ENCODE measurements at regions not wholly inside any gene's neighbourhood (a gene's known extent, or its start where the extent isn't known, plus 50 kb on each side); places are given as distances from the start of the nearest gene placed in this dataset.

GRCh38 chr1:212495766-212496494, 63.2 kb downstream of the NENF start:
- no peak overlapping the region for H3K4me3 ChIP-seq (ENCODE audit: low read depth, low read length)
- H3K27ac ChIP-seq = no peak overlapping the region
- H3K36me3 ChIP-seq (ENCODE audit: control insufficient read depth, insufficient read depth, low read length) = no peaks in the 10 kb centered on the region
- no peak overlapping the region for H3K4me2 ChIP-seq (ENCODE audit: low read length)
- no peak for TF ChIP-seq CTCF (IDR thresholded peaks at IDR 0.05)
- H3K79me2 ChIP-seq = no peaks in the 10 kb centered on the region
- H2AFZ ChIP-seq = no peak overlapping the region
- H3K9ac ChIP-seq = no peak overlapping the region
- H3K27me3 ChIP-seq (ENCODE audit: control insufficient read depth, insufficient read depth, low read length) = no peaks in the 10 kb centered on the region
- H3K9me3 ChIP-seq (ENCODE audit: control insufficient read depth, low read length) = no peaks in the 10 kb centered on the region
- no peaks in the 10 kb centered on the region for H3K4me1 ChIP-seq

- Histone ChIP-seq H3K27ac (no peak overlapping the region), H3K4me1 (no peaks in the 10 kb centered on the region), H3K27me3 (ENCODE audit: control insufficient read depth, insufficient read depth, low read length) (no peaks in the 10 kb centered on the region), H3K79me2 (no peaks in the 10 kb centered on the region), H3K9me3 (ENCODE audit: control insufficient read depth, low read length) (no peaks in the 10 kb centered on the region), H3K4me2 (ENCODE audit: low read length) (no peak overlapping the region), H2AFZ (no peak overlapping the region), H3K4me3 (ENCODE audit: low read depth, low read length) (no peak overlapping the region), H3K36me3 (ENCODE audit: control insufficient read depth, insufficient read depth, low read length) (no peaks in the 10 kb centered on the region), H3K9ac (no peak overlapping the region)
- no peak for TF ChIP-seq CTCF (IDR thresholded peaks at IDR 0.05)
Observed at GRCh38 chr1:212496682-212497081, 64.0 kb downstream of the NENF start.

GRCh38 chr1:212497553-212497952, 64.8 kb downstream of the NENF start:
- Histone ChIP-seq H3K36me3 (ENCODE audit: control insufficient read depth, insufficient read depth, low read length) (no peaks in the 10 kb centered on the region), H2AFZ (no peak overlapping the region), H3K4me1 (no peaks in the 10 kb centered on the region), H3K27me3 (ENCODE audit: control insufficient read depth, insufficient read depth, low read length) (no peaks in the 10 kb centered on the region), H3K4me3 (ENCODE audit: low read depth, low read length) (no peak overlapping the region), H3K27ac (no peak overlapping the region), H3K4me2 (ENCODE audit: low read length) (no peak overlapping the region), H3K79me2 (no peaks in the 10 kb centered on the region), H3K9me3 (ENCODE audit: control insufficient read depth, low read length) (no peaks in the 10 kb centered on the region), H3K9ac (no peak overlapping the region)
- TF ChIP-seq CTCF (IDR thresholded peaks at IDR 0.05) = no peak

- no peaks in the 10 kb centered on the region for H3K9me3 ChIP-seq (ENCODE audit: control insufficient read depth, low read length)
- TF ChIP-seq CTCF (IDR thresholded peaks at IDR 0.05) = no peak
- H3K9ac ChIP-seq = no peak overlapping the region
- H3K4me2 ChIP-seq (ENCODE audit: low read length) = no peak overlapping the region
- no peaks in the 10 kb centered on the region for H3K27me3 ChIP-seq (ENCODE audit: control insufficient read depth, insufficient read depth, low read length)
- no peaks in the 10 kb centered on the region for H3K79me2 ChIP-seq
- no peaks in the 10 kb centered on the region for H3K4me1 ChIP-seq
- H3K27ac ChIP-seq = no peak overlapping the region
- no peak overlapping the region for H3K4me3 ChIP-seq (ENCODE audit: low read depth, low read length)
- no peak overlapping the region for H2AFZ ChIP-seq
- H3K36me3 ChIP-seq (ENCODE audit: control insufficient read depth, insufficient read depth, low read length) = no peaks in the 10 kb centered on the region
Observed at GRCh38 chr1:212498283-212499040, 65.7 kb downstream of the NENF start.

Data from parathyroid adenoma (tissue), 2 donors.